NOMO-1 treated with DMSO at 0.1 percent for 48 hours (cell line): ENCODE measurements at regions not wholly inside any gene's neighbourhood (a gene's known extent, or its start where the extent isn't known, plus 50 kb on each side); places are given as distances from the start of the nearest gene placed in this dataset.
A peak's percentile ranks its signal among the peaks of the same experiment; 100 is the strongest.

Experiments used
- DNase-seq: peaks from one replicate; lab custom pipeline; 2025; ENCODE audit not compliant: unreplicated experiment; lab: John Stamatoyannopoulos, UW

GRCh38 chr1:232484856-232485255, 145.1 kb downstream of the SIPA1L2 start:
- DNase-seq, result no peak

- no peak for DNase-seq
Observed at GRCh38 chr1:232483826-232484225, 146.1 kb downstream of the SIPA1L2 start.

GRCh38 chr1:232481091-232481490, 148.8 kb downstream of the SIPA1L2 start:
- DNase-seq, result no peak

GRCh38 chr1:232477728-232478127, 152.2 kb downstream of the SIPA1L2 start:
- peak; percentile 85 for DNase-seq

DNA sequence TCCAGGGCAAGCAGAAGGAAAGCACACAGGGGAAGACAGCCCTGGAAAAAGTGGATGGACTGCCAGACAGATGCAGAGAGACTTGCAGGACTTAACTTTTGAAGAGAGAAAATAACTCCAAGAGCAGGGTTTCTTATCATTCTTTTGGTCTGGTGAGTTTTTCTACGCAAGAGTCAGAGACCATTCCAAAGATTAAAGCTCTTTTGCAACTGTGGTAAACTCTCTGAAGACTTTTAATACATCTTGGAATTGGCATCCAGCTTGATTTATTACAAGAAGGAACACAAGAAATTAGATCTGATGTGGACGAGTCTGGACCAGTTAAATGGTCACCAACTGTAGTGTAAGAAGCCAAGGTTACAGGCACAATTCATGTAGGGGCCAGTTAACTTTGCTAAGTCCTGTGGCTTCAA, 153.4 kb downstream of the SIPA1L2 start:
- DNase-seq, result no peak

DNA sequence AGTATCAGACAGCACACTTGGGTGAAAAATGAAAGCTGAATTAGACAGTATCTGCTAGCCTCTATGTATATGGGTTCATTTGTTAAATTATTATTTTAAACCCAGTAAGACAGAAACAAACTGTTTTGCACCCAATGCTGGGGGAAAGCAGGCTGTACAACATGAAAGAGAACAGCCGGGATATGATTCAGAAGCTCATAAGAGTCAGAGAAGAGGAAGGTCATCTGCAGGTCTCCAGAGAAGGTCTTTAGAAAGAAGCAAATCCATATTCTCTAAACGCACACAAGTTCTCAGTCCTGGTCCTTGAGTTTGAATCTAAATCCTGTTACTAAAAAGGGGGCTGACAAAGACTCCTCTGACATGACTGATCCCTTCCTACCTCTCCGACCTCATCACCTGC, 155.1 kb downstream of the SIPA1L2 start:
- peak; percentile 54 for DNase-seq

- DNase-seq, result no peak
Observed at GRCh38 chr1:232473900-232474299, 156.0 kb downstream of the SIPA1L2 start.

GRCh38 chr1:232473324-232473723, 156.6 kb downstream of the SIPA1L2 start:
- DNase-seq, result no peak

GRCh38 chr1:232472485-232473041, 157.4 kb downstream of the SIPA1L2 start:
- DNase-seq, result no peak

DNA sequence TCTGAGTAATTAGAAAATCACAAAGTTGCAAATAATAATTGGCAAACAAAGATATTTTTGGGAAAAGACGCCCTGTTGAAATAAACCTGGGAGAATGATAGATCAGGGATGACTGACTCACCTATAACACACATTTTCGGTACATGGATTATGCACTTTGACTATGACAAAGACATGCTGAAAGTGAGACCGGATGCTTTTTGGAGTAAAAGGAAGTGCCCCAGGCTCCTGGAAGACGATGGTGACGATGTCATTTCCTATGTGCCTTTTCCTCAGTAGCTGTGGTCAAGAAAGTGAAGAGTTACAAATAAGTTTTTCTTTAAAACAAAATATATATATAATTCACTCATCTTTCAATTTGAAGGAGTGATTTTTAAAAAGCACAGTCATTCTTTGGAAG, 158.7 kb downstream of the SIPA1L2 start:
- peak; percentile 8 for DNase-seq

DNA sequence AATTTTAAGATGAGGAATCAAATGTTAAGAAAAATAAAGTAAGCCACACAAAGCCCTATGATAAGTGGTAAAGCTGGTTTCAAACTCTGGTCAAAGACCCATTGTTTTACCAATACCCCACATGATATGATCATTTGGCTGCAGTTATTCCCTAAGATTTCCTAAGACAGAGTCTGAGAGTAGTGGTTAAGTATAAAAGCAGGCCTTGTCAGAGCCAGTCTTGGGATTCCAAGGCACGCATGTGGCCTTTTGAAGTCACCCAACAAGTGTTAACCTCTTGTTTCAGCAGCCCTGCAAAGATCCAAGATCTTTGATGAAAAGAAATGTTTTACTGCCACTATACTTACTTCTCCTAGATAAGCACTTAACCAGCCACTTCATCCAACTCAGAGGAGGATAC, 159.2 kb downstream of the SIPA1L2 start:
- DNase-seq, result no peak

- DNase-seq, result no peak
Observed at GRCh38 chr1:232468249-232468648, 161.7 kb downstream of the SIPA1L2 start.

GRCh38 chr1:232467073-232467760, 162.7 kb downstream of the SIPA1L2 start:
- DNase-seq, result no peak

DNA sequence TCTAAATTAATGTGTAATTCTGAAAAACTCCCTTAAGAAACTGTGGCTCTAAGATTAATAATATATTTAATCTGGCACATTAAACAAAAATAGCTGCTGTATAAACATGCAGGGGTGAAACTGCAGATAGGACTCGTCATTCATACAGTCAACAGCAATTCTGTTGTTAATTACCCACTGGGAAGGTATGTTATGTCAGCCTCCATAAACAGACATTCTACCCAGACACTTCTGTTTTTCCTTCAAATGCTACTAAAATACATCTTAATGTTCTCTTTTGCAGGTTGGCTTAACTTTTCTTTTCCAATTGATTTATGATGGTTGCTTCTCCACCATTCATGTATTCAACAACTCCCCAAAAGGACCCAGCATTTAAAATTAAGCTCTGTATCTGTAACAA, 165.6 kb downstream of the SIPA1L2 start:
- no peak for DNase-seq

- no peak for DNase-seq
Observed at GRCh38 chr1:232463225-232463624, 166.7 kb downstream of the SIPA1L2 start.

GRCh38 chr1:232462213-232462612, 167.7 kb downstream of the SIPA1L2 start:
- DNase-seq, result no peak

- DNase-seq, result no peak
Observed at GRCh38 chr1:232459826-232460225, 170.1 kb downstream of the SIPA1L2 start.

DNA sequence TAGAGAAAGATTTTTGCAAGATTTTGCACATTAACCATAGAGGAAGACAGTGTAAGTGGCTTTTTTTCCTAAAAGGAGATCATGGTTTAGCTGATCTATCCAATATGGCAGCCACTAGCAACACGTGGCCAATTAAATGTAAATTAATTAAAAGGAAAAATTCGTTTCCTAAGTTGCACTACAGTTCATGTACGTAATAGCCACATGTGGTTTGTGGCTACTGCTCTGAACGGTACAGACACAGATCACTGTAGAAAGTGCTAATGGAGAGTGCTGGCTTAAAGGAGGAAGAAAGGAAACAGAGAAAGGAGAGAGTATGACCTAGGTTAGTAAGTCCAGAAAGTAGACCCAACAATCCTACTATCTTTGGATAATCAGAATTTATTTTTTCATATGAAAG, 170.8 kb downstream of the SIPA1L2 start:
- DNase-seq, result peak; percentile 48

- DNase-seq, result peak; percentile 85
Observed at GRCh38 chr1:232457595-232457994, 172.3 kb downstream of the SIPA1L2 start.

DNA sequence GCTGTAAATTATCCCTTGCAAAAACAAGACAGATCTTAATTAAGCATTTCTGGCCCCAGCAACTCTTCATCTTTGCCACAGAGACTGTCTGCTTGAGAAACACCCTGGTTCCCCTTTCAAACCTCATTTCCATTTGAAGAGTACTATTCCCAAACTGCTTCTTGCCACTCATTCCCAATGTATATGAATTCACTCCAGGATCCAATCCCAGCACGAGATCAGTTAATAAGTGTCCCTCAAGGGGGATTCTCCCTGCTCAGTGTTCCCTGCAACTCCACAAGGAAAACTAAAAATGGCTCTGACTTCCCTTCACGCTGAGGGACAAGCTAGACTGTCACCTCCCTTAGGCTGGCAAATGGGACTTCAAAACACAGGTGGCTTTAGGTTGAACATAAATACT, 173.2 kb downstream of the SIPA1L2 start:
- DNase-seq, result peak; percentile 74

DNA sequence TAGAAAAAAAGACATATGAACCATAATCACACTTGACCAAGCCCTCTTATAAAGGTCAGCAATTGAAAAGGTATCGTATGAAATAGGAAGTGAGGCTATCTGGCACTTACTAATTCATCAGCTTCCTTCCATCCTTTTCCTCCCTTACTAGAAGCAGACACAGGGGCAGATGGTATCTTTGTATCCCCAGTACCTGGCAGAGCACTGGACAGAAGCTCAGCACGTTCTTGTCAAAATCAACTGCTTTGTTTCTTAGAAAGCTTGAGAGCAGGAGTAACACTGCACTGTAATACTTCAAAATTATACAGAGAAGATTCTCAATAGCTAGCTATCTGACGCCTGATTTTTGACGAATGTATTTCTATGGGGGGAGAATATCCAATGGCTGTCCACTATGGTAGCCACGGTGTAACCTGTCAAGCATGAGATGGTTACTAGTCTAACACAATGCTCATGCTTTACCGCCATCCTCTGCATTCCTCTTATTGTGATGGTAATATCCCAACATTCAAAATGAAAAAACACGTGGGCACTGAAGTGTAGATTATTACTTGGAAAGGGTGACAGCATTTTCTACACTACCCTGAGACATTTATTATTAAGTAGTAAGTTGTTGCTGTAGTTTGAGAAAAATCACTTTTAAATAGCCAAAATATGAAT, 175.6 kb downstream of the SIPA1L2 start:
- DNase-seq, result no peak

DNA sequence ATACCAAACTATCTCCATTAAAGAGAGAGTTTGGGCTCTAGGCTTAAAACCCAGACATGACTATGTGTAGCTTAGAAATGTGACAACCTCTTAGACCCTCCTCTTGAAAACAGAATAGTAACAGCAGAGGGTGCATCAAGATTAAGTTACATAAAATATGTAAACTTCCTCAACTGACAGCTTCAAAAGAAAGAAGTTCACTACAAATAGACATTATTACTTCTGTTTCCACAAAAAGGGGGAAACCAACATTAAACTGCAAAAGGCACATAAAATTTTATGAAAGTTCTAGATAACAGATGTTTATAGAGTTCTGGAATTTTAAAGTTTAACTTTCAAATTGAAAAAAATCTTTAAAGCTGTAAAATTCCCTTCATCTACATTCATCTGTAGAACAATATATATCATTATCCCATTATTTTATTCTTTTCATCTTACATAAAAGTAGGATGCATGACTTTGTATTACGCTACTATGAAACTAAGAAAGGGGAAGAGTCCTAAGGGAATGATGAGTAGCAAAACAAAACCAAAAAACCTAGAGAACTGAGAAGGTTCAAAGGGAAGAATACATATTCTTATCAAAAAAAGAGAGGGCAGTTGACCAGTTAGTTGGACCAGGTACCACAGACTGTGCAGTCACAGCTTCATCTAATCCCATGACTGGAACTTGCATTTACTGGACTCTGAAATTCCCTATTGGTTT, 177.0 kb downstream of the SIPA1L2 start:
- DNase-seq, result peak; percentile 49
